Dedifferentiated amniotic fluid mesenchymal stem cell (primary cell): ENCODE measurements at regions not wholly inside any gene's neighbourhood (a gene's known extent, or its start where the extent isn't known, plus 50 kb on each side); places are given as distances from the start of the nearest gene placed in this dataset.
"Not testable (repeated sequence)": the region's sequence is repeated elsewhere in the genome, so short reads cannot be mapped to it uniquely, and the experiment has no call there.

Experiments used
- DNase-seq: peaks from one replicate; pipeline ENCODE4 v3.0.0-alpha.2; 2016; ENCODE audit errors: extremely low spot score

DNA sequence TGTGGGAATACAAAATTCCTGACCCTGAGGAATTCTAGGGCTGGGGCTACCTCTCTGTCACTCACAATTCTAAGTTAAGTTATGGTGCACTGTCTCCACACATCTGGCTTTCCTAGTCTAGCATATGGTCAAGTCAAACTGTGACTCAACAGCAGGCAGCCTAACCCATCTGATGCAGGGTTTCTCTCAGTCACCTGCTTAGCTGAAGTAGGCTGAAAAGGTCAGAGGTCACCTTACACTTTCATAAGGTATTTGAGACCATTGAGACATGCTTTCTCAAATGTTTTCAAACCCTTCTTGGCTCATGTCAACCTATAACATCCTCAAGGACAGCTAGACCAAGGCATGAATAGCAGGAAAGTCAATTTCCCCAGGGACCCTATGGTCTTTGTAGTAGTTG lies 196.5 kb upstream of the STK26 start:
- DNase-seq, result no peak

DNA sequence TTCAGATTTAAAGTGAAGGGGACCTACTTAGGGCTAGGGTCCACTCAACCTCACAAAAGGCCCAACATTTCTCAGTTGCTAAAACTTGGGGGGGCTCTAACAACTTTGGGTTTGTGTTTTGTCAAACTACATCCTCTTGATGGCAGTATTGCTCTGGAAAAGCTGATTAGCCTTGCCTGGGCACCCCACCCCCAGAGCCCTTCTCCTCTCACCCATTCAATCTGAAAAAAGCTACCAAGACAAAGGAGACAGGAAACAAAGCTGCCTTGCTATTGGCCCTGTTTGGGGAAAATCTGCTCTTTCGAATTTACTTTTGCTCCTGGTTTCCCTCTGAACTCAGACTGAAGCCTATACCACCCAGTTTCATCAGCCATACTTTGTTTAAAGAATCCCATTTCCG lies 195.2 kb upstream of the STK26 start:
- DNase-seq, result no peak

DNA sequence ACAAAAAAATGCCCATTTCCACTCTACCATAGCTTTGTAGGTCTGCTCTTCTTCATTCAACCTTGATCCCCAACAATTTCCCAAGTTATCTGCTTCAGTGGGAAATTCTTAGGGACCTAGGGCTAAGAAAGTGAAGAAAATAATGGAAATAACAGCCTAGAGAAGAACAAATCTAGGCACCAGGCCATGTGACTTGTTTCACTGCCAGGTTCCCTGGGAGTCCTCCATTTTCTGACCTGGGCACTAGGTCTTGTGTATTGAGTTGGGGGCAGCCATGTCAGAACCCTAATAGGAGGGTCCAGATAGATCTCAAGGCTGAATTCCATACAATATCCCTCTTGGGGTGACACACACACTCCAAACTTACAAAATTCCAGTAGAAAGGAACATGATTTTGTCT lies 194.6 kb upstream of the STK26 start:
- no peak for DNase-seq

DNA sequence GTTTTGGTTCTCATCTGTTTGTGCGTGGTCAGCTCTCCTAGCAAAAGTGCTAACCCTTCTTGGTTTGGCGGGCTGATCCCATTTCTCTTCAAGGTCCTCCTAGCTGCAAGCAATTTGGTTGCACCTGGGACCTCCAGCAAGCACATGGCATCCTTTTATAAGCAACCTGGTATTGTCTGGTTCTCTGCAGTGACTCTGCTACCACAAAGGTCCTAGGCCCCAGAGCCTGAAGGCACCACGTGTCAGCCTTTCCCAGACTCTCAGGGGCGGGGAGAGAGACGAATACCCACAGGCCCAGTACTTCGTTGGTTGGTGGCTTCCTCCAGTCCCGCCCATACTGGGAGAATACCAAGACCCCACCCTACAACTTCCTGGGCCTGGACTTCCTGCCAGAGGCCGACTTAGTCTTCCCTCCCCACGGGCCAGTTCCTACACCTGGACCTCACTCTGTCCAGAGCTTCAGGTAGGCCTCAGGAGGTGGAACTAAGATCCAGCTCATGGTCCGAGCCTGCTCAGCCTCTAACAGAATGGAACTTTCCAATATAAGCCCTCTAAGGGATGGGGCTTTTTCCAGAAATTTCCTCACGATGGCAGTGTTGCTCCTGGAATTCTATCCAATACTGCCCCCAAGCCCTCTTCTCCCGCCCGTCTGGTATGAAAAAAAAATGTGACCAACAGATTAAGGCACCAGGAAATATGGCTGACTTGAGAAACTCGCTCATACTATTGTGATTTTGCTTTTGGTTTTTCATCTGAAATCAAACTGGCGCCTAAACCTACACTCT lies 192.5 kb upstream of the STK26 start:
- peak; percentile 80 for DNase-seq

DNA sequence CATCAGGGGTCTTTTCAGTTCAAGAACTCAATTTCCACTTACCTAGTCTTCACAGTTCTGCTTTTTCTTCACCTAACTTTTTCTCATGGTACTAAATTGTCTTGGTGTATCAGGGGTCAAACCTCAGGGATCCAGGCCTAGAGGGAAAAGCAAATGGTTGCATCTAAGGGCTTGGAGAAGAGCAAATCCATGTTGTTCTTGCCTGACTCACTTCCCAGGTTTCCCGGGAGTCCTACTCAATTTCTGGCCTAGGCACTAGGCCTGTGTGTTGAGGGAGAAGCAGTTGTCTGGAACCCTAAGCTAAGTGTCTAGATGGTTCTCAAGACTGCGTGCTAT lies 191.9 kb upstream of the STK26 start:
- DNase-seq, result no peak

DNA sequence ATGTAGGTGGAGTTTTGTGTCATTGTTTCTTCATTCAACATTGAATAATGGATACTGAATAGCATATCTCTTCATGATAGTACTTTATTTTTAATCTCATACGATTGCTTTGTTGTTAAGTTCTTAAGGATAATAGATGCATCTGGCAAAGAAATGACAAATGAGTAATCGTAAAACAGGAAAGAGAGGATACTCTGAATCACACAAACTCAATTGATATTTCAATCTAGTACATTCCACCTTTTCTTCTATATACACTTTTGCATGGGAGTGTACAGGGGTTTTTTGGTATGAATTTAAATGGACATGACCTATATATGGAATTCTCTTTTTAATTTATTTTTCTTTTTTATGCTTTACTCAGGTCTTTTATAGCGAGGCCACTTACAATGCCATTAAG lies 186.9 kb upstream of the STK26 start:
- DNase-seq, result no peak

DNA sequence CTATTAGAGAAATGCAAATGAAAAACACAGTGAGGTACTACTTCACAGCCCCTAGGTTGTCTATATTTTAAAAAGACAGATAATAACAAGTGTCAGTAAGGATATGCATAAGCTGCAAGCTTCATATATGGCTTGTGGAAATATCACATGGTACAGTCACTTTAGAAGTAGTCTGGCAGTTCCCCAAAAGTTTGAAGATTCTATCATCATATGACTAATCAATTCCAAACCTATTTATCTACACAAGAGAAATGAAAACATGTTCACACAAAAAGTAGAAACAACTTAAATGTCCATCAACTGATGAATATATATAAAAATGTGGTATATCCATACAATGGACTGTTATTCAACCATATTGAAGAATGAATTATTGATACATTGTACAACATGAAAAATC lies 185.8 kb upstream of the STK26 start:
- no peak for DNase-seq

DNA sequence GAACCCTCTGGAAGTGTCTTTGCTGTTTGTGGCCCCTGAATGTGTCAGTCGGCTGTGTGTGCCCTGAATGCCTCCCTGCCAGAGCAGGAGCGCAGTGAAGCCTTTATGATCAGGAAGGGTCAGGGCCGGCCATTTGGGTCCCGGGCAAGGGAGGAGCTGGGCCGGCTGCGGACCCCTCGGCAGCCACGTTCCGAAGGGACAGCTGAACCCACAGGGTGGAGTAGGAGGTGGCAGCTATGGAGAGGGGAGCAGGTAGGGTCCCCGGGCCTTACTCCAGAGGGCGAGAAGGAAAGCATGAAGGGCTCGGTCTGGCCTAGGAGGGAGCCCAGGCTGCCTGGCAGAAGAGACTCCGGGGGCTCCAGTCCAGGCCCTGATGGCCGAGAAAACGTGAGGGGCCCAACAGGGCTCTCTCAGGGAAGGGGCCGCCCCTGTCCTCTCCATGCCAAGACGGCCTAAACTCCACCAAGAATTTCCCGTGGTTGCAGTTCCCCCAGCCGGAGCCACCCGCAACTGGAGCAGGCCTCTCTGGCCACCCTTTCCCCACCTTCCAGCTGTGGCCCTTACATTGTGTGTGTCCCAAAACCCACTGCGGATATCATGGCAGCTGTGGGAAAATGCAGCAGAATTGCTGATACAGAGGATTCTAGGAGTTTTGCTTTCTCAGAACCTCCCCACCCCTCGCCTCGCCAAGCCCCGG lies 182.2 kb upstream of the STK26 start:
- no peak for DNase-seq

DNA sequence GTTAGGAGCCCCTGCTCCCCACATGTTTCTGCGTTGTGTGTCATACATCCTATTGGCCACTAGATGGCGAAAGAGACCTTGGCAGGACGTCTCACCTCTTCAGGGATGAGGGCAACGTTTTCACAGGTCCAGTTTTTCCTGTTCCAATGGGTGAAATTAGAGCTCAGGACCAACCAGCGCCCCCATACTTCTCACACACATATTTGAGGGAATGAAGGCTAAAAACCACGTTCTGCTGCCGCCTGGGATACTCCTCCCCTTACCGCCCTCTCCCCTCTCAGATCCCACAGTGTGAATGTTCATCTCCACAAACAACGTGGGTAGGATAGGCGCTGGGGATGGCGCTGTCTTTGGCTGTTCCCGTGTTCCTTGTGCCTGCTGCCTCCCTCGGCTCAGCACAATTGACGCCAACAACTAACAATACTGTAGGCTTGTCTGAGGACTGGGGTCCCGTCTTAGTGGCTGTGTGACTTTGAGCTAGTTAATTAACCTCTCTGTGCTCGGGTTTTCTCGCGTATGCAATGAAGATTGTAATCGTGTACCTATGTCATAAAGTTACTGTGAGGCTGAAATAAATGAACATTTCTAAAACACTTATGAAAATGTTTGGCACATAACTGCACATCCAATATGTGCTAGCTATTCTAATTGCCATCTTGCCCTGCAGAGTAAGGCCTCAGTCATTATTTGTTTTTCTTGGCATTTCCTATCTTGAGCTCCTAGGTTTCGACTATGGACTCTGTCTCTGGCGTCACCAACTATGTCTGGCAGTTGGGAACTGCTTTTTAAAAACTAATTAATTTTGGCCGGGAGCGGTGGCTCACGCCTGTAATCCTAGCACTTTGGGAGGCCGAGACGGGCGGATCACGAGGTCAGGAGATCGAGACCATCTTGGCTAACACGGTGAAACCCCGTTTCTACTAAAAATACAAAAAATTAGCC lies 181.3 kb upstream of the STK26 start:
- DNase-seq, result peak; percentile 53

DNA sequence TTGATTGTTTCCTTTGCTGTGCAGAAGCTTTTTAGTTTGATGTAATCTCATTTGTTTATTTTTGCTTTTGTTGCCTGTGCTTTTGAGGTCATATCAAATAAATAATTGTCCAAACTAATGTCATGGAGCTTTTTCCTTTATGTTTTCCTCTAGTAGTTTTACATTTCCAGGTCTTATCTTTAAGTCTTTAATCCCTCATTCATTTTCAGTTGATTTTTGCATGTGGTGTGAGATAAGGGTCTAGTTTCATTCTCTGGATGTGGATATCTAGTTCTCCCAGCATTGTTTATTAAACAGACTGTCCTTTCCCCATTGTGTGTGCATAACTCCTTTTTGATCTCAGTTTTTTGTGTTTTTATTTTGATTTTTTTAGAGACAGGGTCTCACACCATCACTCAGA lies 179.1 kb upstream of the STK26 start:
- no peak for DNase-seq

DNA sequence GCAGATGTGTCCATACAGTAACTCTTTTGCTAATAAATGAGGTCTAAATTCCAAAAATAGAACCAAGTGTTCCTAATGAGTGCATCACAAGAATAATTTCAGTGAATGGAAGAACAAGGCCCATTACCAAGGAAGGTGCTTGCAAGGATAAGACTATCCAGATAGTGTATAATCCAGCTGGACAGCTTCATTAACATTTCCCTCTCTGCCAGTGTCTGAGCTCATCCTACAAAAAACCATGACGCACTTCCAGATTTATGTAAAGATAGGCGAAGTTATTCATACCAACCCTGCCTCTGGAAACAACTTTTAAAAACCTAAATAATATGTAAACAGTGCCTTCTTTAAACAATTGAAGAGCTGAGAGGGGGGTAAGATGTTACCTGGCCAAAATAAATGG lies 177.9 kb upstream of the STK26 start:
- DNase-seq, result no peak

DNA sequence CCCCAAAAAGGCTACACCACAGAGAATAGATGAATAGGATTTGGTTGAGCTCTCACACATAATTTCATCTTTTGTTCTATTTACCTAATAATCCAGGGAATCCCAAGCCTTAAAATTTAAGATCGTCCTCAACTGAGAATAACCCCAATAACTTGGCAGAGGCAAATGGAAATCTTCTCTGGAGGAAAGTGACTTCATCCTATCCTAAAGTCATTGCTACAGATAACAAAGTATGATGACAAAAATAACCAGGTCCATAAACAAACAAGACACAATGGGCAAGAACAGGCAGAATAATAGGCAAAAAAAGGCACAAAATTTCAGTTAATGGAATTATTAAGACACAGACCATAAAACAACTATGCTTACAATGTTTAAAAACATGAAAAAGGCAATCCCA lies 177.3 kb upstream of the STK26 start:
- no peak for DNase-seq

DNA sequence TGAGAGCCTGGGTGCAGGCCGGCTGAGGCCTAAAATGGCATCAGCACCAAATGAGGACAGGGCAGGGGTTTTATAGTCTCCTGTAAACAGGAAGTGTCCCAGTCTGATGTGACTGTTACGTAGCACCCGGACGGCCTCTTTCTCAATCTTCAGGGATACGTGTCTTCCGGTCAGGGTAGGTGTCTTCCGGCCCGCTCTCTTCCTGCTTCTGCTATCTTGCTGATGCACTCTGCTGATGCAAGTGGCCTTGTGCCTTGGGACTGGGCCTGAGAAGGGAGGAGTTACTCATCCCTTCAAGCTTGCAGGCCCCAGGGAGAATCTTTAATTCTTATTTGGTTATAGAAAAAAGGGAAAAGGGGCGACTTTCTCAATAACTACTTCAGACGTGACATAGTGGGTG lies 172.1 kb upstream of the STK26 start:
- not testable (repeated sequence) for DNase-seq

DNA sequence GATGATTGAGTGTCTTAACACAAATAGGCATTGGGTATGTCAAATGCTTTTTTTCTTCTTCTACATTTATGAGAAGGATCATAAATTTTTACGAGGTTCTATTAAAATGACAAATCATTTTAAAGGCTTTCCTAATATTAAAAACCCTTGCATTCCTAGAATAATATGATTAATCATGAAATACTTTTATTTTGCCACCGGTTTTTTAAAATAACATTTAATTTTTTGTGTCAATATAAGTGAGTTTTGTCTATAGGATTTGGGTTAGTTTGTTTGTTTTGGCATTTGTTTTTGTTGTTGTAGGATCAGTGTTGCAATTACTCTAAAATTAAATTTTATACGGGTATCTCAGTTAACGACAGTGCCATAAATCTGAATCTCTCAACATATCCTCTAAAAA lies 169.7 kb upstream of the STK26 start:
- no peak for DNase-seq

DNA sequence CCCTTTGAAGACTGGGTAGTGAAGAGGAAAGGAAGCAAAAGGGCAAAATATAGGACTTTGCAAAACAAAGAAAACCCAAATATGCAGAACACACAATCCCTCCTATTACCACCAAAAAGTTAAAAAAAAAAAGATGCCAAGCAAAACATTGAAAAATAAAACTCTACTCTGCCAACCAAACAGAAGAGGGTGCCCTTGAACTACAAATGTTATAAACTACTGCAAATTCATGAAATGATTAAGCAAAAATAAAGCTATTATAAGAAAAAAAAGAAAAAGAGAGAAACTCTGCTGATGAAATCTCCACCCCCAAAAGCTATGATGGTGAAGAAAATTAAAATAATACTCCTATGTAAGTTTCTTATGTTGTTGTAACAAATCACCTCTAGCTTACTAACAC lies 168.5 kb upstream of the STK26 start:
- peak; percentile 53 for DNase-seq

DNA sequence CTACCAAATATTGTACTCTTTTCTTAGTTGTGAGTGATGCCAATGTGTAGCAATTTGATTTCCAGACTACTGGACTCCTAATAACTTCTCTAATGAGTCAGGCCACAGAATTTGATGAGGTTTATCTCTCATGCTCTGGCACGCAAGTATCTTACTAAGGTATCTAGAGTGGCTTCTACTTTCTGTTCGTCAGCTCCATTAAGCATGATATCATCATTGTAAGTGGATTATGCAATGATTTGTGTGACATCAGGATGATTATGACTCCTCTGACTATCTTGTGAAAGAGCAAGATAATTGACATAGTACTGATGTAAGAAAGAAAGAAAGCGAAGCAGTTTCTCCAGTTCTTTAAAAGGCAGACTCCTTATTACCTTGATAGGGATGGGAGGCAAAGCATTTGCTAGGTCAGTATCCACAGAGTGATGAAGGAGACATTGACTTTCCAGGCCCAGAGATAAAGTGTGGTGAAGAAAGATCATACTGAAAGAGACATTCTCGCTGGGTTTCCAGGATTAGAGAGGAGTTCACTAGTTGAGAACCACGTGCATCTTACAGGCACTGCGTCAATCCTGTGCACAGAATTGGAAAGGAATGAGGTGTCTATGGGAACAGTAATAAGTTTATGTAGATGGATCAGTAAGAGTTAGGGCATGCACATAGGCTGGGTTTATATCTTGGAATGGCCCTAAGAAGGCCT lies 161.9 kb upstream of the STK26 start:
- DNase-seq, result no peak

DNA sequence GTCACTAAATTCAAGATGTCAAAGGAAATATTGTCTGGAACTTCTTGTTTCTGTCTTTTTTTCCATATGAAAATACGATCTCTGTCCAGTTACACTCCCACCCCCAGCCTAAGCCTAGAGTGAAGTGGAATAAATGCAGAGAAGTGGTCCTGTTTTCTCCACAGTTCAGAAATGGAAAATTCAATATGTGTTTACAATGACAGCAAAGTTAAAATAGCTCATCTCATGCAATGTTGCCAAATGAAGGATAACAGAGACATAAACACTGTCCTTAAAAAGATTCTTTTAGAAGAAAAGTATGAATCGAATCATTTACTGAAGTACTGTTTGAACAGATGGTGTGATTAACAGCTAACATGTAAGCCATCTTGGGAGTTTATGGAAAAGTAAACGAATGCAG lies 160.8 kb upstream of the STK26 start:
- no peak for DNase-seq

DNA sequence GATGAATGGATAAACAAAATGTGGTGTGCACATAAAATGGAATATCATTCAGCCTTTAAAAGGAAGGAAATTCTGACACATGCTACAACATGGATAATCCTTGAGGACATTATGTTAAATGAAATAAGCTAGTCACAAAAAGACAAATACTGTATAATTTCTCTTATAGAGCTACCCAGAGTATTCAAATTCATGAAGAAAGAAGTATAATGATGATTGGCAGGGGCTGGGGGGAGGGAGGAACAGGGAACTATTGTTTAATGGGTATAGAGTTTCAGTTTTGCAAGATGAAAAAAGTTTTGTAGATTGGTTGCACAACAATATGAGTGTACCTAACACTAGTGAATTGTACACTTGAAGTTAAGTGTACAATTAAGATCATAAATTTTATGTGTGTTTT lies 153.9 kb upstream of the STK26 start:
- DNase-seq, result no peak

DNA sequence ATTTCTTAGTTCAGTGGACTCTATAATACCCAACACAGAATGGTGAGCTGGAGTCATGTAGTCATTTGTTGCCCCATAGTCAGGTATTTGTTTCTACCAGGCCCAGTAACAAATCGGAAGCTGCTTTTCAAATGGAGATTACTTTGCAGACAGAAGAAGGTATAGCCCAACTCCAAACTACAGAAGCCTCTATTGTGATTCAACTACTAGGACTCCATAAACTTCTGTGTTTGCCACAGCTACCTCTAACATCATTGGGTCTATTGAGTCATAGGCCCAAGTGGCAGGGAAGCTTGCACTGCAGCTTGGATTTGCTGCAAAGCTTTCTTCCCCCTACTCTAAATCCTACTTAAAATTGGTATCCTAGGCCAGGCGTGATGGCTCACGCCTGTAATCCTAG lies 148.8 kb upstream of the STK26 start:
- no peak for DNase-seq

DNA sequence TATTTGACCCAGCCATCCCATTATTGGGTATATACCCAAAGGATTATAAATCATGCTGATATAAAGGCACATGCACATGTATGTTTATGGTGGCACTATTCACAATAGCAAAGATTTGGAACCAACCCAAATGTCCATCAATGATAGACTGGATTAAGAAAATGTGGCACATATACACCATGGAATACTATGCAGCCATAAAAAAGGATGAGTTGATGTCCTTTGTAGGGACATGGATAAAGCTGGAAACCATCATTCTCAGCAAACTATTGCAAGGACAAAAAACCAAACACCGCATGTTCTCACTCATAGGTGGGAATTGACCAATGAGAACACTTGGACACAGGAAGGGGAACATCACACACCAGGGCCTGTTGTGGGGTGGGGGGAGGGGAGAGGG lies 147.3 kb upstream of the STK26 start:
- DNase-seq, result not testable (repeated sequence)

DNA sequence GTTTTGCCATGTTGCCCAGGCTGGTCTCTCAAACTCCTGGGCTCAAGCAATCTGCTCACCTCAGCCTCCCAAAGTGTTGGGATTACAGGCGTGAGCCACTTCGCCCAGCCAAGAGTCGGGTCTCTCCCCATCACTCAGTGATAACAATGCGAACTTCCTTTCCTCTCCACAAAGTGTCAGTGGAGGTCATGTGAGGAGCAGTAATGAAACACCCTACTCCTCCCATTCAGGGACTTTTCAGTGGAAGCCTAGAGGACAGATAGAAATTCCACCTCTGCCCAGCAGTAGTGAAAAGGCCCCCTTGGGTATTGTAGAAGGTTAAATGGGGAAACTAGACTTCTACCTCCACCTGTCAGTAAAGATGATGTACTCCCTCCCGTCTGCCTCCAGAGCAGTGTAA lies 141.9 kb upstream of the STK26 start:
- no peak for DNase-seq

DNA sequence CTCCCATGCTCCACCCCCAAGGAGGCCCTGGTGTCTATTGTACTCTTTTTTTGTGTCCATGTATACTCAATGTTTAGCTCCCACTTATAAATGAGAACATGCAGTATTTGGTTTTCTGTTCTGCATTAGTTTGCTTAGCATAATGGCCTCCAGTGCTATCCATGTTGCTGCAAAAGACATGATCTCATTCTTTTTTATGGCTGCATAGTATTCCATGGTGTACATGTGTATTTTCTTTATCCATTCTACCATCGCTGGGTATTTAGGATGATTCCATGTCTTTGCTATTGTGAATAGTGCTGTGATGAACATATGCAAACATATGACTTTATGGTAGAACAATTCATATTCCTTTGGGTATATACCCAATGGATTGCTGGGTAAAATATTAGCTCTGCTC lies 138.1 kb upstream of the STK26 start:
- DNase-seq, result not testable (repeated sequence)
